Calu3 (cell line): ENCODE measurements at regions not wholly inside any gene's neighbourhood (a gene's known extent, or its start where the extent isn't known, plus 50 kb on each side); places are given as distances from the start of the nearest gene placed in this dataset.

ENCODE experiments used
- BruUV-seq: library from RNA; stranded (reverse); fragments of 400-500 nt; replicated peaks from 2 replicates; lab custom pipeline; 2021; lab: Mats Ljungman, UMichigan
- CTCF ChIA-PET: fragments of 300-600 bp; sonication (Branson Sonifier 250); formaldehyde crosslinking; loops from one replicate; lab custom pipeline; 2022; ENCODE audit warnings: antibody characterized with exemption; lab: Charles Lee
- DNase-seq: peaks from one replicate; pipeline ENCODE4 v3.0.0; 2022
- H3K27ac Mint-ChIP-seq: one replicate; pipeline ENCODE4 v1.8.0; 2022; ENCODE audit warnings: mixed read lengths; ENCODE audit not compliant: unreplicated experiment
- H3K27me3 Mint-ChIP-seq: one replicate; pipeline ENCODE4 v1.8.0; 2022; ENCODE audit warnings: mixed read lengths; ENCODE audit not compliant: unreplicated experiment
- H3K36me3 Mint-ChIP-seq: one replicate; pipeline ENCODE4 v1.8.0; 2022; ENCODE audit warnings: mild to moderate bottlenecking, moderate library complexity, mixed read lengths; ENCODE audit not compliant: insufficient read depth, unreplicated experiment
- H3K4me1 Mint-ChIP-seq: one replicate; pipeline ENCODE4 v1.8.0; 2022; ENCODE audit warnings: mild to moderate bottlenecking, low read depth, mixed read lengths; ENCODE audit not compliant: unreplicated experiment
- H3K4me3 Mint-ChIP-seq: one replicate; pipeline ENCODE4 v1.8.0; 2022; ENCODE audit warnings: mild to moderate bottlenecking, low read depth, moderate library complexity, mixed read lengths; ENCODE audit not compliant: unreplicated experiment
- H3K9me3 Mint-ChIP-seq: one replicate; pipeline ENCODE4 v1.8.0; 2022; ENCODE audit warnings: low read depth, mixed read lengths; ENCODE audit not compliant: unreplicated experiment
- intact Hi-C: fragments of 100-400 bp; cut with micrococcal nuclease; formaldehyde crosslinking; loops from one replicate; pipeline ENCODE4 v1.10.0; 2022; ENCODE audit not compliant: unreplicated experiment
- TF ChIP-seq, protein P1 (sequence below): fragments of 200-600 bp; IDR thresholded peaks from one replicate; pipeline ENCODE4 v1.8.0; 2022; ENCODE audit warnings: antibody characterized with exemption; ENCODE audit not compliant: unreplicated experiment

DNA sequence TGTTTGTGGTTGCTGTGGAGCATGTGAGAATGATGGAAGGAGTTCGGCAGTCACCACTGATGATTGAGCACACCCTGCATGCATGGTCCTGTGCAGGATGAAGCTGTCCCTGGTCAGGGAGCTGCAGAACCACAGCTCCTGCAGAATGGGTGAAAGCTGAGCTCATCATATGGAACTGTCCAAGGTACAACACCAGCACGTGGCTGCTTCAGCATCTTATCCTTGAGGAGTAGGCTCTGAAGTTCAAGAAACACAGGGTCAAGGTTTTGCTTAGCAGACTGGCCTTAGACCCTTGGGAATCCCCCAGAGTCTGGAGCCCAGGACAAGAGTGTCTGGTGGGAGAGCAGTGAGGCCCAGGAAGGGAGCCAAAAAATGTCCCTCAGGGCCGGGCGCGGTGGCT is 182.4 kb upstream of the LARGE1 start:
- H3K36me3 Mint-ChIP-seq, result no peaks in the 10 kb centered on the region
- no peak for DNase-seq
- H3K9me3 Mint-ChIP-seq, result peaks cover 25% of the 10 kb centered on the region
- BruUV-seq, result no TSS peak
- no peaks in the 10 kb centered on the region for H3K27me3 Mint-ChIP-seq
- H3K4me1 Mint-ChIP-seq, result no peaks in the 10 kb centered on the region
- CTCF ChIA-PET, result no interaction called here
- H3K4me3 Mint-ChIP-seq, result no peak overlapping the region
- no peak overlapping the region for H3K27ac Mint-ChIP-seq
- TF ChIP-seq, protein P1, sequence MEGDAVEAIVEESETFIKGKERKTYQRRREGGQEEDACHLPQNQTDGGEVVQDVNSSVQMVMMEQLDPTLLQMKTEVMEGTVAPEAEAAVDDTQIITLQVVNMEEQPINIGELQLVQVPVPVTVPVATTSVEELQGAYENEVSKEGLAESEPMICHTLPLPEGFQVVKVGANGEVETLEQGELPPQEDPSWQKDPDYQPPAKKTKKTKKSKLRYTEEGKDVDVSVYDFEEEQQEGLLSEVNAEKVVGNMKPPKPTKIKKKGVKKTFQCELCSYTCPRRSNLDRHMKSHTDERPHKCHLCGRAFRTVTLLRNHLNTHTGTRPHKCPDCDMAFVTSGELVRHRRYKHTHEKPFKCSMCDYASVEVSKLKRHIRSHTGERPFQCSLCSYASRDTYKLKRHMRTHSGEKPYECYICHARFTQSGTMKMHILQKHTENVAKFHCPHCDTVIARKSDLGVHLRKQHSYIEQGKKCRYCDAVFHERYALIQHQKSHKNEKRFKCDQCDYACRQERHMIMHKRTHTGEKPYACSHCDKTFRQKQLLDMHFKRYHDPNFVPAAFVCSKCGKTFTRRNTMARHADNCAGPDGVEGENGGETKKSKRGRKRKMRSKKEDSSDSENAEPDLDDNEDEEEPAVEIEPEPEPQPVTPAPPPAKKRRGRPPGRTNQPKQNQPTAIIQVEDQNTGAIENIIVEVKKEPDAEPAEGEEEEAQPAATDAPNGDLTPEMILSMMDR, result no peak
- intact Hi-C loops, result no loop called here

DNA sequence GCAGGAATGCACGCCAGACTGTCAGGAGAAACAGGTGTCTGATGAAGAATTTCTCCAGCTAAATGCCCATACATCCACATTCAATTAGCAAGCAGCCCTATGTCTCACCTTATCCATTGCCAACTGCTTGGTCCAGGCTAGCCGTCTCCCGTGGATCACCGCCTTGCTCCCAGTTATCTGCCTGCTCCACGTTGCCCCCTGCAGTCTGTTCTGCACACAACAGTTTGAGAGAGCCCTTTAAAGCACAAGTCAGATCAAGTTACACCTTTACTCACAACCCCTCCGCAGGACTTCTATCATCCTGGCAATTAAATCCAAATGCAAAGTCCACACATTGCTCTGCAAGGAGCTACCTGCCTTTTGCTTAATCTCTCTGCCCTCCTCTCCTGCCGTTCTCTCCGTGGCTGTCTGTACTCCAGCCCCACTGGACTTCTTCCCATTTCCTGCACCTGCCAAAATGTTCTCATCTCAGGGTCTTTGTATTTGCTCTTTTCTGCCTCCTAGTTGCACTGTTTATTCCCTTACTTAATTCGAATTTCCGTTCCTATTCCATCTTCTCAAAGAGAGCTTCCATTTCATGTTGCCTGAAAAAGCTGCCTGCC is 185.3 kb upstream of the LARGE1 start:
- Mint-ChIP-seq H3K36me3 (no peaks in the 10 kb centered on the region), H3K9me3 (peaks cover 28% of the 10 kb centered on the region), H3K27me3 (no peaks in the 10 kb centered on the region), H3K4me3 (no peak overlapping the region), H3K4me1 (no peaks in the 10 kb centered on the region), H3K27ac (no peak overlapping the region)
- CTCF ChIA-PET, result interaction anchor here (0.5 kb wide), 1 partner anchor 455 kb away, joined by 4 read pairs; no protein-coding TSS in a partner anchor
- peak; percentile 3 for DNase-seq
- intact Hi-C loops, result no loop called here
- no TSS peak for BruUV-seq
- TF ChIP-seq, protein P1, result no peak

DNA sequence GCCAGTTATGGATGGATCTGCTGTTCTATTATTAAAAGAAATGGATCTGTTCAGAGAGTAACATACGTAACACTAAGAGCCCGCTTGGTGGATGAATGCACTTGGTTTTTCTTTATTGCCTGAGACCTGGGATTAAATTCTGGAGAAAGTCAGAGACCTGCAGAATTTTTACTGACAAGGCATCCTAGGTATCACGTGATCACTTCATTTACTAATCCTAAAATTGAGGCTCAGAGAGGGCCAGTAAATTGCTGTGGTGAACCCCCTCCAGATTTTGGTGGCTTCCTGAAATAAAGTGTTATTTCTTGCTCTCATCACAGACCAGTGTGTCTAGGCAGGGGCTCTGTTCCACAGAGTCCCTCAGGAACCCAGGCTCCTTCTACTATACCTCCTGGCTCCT is 187.9 kb upstream of the LARGE1 start:
- no peaks in the 10 kb centered on the region for H3K27me3 Mint-ChIP-seq
- intact Hi-C loops, result no loop called here

DNA sequence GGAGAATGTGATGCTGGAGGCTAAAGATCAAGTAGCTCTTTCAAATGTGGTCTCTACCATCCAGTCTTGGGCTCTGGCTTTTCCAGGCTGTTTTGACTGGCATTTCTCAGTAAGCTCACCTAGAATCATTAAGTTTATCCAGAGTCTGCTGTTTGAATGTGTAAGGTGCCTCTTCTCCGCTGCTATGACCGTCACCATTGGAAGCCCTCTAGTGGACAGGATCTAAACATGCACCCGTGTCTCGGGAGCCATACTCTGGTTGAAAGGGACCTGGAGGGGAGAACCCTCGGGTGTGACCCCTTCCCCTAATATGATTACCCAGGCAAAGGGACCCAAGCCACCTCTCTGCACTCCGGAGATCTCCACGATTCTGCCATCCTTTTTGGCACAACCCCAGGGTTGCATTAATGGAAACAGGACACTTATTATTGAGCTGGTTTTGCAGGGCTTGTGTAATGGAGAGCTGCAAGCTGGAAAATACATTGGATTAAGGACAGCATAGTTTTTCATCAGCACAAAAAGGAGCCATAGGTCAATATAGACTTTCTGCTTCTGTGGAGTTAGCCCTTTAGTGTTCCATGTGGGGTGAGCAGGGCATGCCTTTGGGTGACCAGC is 191.0 kb upstream of the LARGE1 start:
- no peak overlapping the region for H3K27ac Mint-ChIP-seq
- intact Hi-C loops, result loop anchor here (1.0 kb wide), 1 partner anchor 188 kb away; no protein-coding TSS in a partner anchor
- TF ChIP-seq, protein P1, result no peak
- peak; percentile 6 for DNase-seq
- no peaks in the 10 kb centered on the region for H3K27me3 Mint-ChIP-seq
- H3K36me3 Mint-ChIP-seq, result no peaks in the 10 kb centered on the region
- CTCF ChIA-PET, result interaction anchor here (1.0 to 1.3 kb wide), 2 partner anchors 189 to 1120 kb away, joined by 3 to 5 read pairs; no protein-coding TSS in a partner anchor
- no TSS peak for BruUV-seq
- no peak overlapping the region for H3K4me3 Mint-ChIP-seq
- H3K4me1 Mint-ChIP-seq, result no peaks in the 10 kb centered on the region
- H3K9me3 Mint-ChIP-seq, result peaks cover 29% of the 10 kb centered on the region

More for the DNA sequence above, 187.9 kb upstream of the LARGE1 start:
- Mint-ChIP-seq H3K9me3 (peaks cover 30% of the 10 kb centered on the region), H3K27ac (no peak overlapping the region), H3K4me1 (no peaks in the 10 kb centered on the region), H3K36me3 (no peaks in the 10 kb centered on the region), H3K4me3 (no peak overlapping the region)
- CTCF ChIA-PET, result no interaction called here
- BruUV-seq, result no TSS peak
- DNase-seq, result no peak
- TF ChIP-seq, protein P1, result no peak
